Stomach (tissue), 8 donors: ENCODE measurements at regions not wholly inside any gene's neighbourhood (a gene's known extent, or its start where the extent isn't known, plus 50 kb on each side); places are given as distances from the start of the nearest gene placed in this dataset.
"Not testable (repeated sequence)": the region's sequence is repeated elsewhere in the genome, so short reads cannot be mapped to it uniquely, and the experiment has no call there.

Experiments used
- DNase-seq, 2 donors: peaks; one replicate each; pipeline versions ENCODE4 v3.0.0 to v3.0.0-alpha.2; 2013 to 2019
- H3K27ac ChIP-seq, 5 donors: fragments of 200-600 bp in 4 of 5; sonication (generic) in 4 of 5; one replicate each; pipeline ENCODE4 v1.5.1; 2013 to 2019; ENCODE audit warnings: mild to moderate bottlenecking in 1 of 5, moderate library complexity in 1 of 5
- H3K27me3 ChIP-seq, 3 donors: fragments of 200-600 bp; sonication (generic); one replicate each; pipeline ENCODE4 v1.5.1; 2017 to 2019; ENCODE audit warnings: mixed run types in 1 of 3
- H3K36me3 ChIP-seq, 4 donors: fragments of 200-600 bp; sonication (generic); 1 replicate in 3 of 4; 2 replicates in 1 of 4; pipeline ENCODE4 v1.5.1; 2016 to 2019
- H3K4me1 ChIP-seq, 4 donors: fragments of 200-600 bp; sonication (generic); one replicate each; pipeline ENCODE4 v1.5.1; 2016 to 2019
- H3K4me3 ChIP-seq, 4 donors: fragments of 200-600 bp; sonication (generic) in 3 of 4; one replicate each; pipeline ENCODE4 v1.5.1; 2016 to 2019; ENCODE audit warnings: mild to moderate bottlenecking in 1 of 4
- H3K9me3 ChIP-seq, 4 donors: fragments of 200-600 bp; sonication (generic); one replicate each; pipeline ENCODE4 v1.5.1; 2016 to 2019
- CTCF ChIP-seq, 7 experiments: fragments of 450-650 bp in 4 of 7; fragments of 200-600 bp in 3 of 7; sonication (generic) in 3 of 7; IDR thresholded peaks; one replicate each; pipeline ENCODE4 v1.5.1; 2016 to 2019; ENCODE audit warnings: antibody characterized with exemption in 7 of 7, control low read depth in 2 of 7, mild to moderate bottlenecking in 1 of 7
- EP300 ChIP-seq: sonication (generic); formaldehyde crosslinking; IDR thresholded peaks from one replicate; pipeline ENCODE4 v1.6.1; 2017; ENCODE audit warnings: antibody characterized with exemption
- POLR2A ChIP-seq, 4 donors: fragments of 450-650 bp; IDR thresholded peaks; one replicate each; pipeline ENCODE4 v1.6.1; 2016; ENCODE audit warnings: antibody characterized with exemption in 4 of 4, control low read depth in 2 of 4, mild to moderate bottlenecking in 1 of 4, moderate library complexity in 1 of 4
- POLR2AphosphoS5 ChIP-seq, 3 donors: sonication (generic); formaldehyde crosslinking; IDR thresholded peaks; one replicate each; pipeline ENCODE4 v1.6.1; 2016; ENCODE audit warnings: antibody characterized with exemption in 3 of 3
- WGBS, 5 donors: extraction: QIAGEN DNeasy Blood & Tissue Kit in 3 of 5; methylation state at CpG; one replicate each; pipeline versions ENCODE4 v1.1.5 to v1.1.7; 2013 to 2018; 5-methylcytosine and 5-hydroxymethylcytosine counted together
- intact Hi-C: fragments of 100-400 bp; cut with DNase I; formaldehyde crosslinking; loops from one replicate; pipeline ENCODE4 v1.15.1; 2023; ENCODE audit warnings: low total_unique reads
- donor health status: healthy with polysubstance abuse.
- donor health status: Bipolar disorder and iron deficiency.
- donor health status: healthy.

- no peaks in the 10 kb centered on the region for H3K36me3 ChIP-seq
- peaks cover 0 to 10% (median 6%) of the 10 kb centered on the region in 4 donors for H3K9me3 ChIP-seq
- 49 to 64% (median 56%) methylated on average over 3 of the region's 3 CpGs for WGBS, 5 donors
- no peak overlapping the region for H3K4me3 ChIP-seq
- no peak for TF ChIP-seq POLR2AphosphoS5 (IDR thresholded peaks at IDR 0.05)
- no peak for TF ChIP-seq EP300
- TF ChIP-seq CTCF (IDR thresholded peaks at IDR 0.05) = no peak
- no peak for TF ChIP-seq POLR2A (IDR thresholded peaks at IDR 0.05)
- intact Hi-C loops = no loop called here
- no peaks in the 10 kb centered on the region for H3K4me1 ChIP-seq
- H3K27me3 ChIP-seq = no peaks in the 10 kb centered on the region
- no peak overlapping the region for H3K27ac ChIP-seq
- DNase-seq = no peak
Observed at GRCh38 chr13:97761796-97762540, 191.5 kb upstream of the IPO5 start.

- no peak overlapping the region for H3K27ac ChIP-seq
- intact Hi-C loops = no loop called here
- no peaks in the 10 kb centered on the region for H3K27me3 ChIP-seq
- TF ChIP-seq POLR2AphosphoS5 (IDR thresholded peaks at IDR 0.05) (no peak), POLR2A (IDR thresholded peaks at IDR 0.05) (no peak), EP300 (no peak), CTCF (IDR thresholded peaks at IDR 0.05) (no peak)
- 45 to 58% (median 52%) methylated on average over 1 of the region's 1 CpG for WGBS, 5 donors
- H3K9me3 ChIP-seq = peaks cover 0 to 10% (median 6%) of the 10 kb centered on the region in 4 donors
- no peak for DNase-seq
- no peaks in the 10 kb centered on the region for H3K36me3 ChIP-seq
- H3K4me1 ChIP-seq = no peaks in the 10 kb centered on the region
- H3K4me3 ChIP-seq = no peak overlapping the region
Observed at GRCh38 chr13:97766749-97767148, 186.7 kb upstream of the IPO5 start.

GRCh38 chr13:97768134-97768533 lies 185.3 kb upstream of the IPO5 start:
- 56 to 64% (median 62%) methylated on average over 3 of the region's 3 CpGs for WGBS, 5 donors
- no peaks in the 10 kb centered on the region for H3K27me3 ChIP-seq
- no peak overlapping the region for H3K27ac ChIP-seq
- TF ChIP-seq EP300 = no peak
- TF ChIP-seq POLR2A (IDR thresholded peaks at IDR 0.05) = no peak
- TF ChIP-seq POLR2AphosphoS5 (IDR thresholded peaks at IDR 0.05) = no peak
- TF ChIP-seq CTCF (IDR thresholded peaks at IDR 0.05) = no peak
- H3K4me1 ChIP-seq = no peaks in the 10 kb centered on the region
- DNase-seq = no peak
- H3K36me3 ChIP-seq = no peaks in the 10 kb centered on the region
- H3K9me3 ChIP-seq = peaks cover 0 to 2% (median 0%) of the 10 kb centered on the region in 4 donors
- intact Hi-C loops = no loop called here
- H3K4me3 ChIP-seq = no peak overlapping the region

GRCh38 chr13:97770231-97770630 lies 183.2 kb upstream of the IPO5 start:
- DNase-seq, H3K4me3 ChIP-seq, H3K27ac ChIP-seq, H3K9me3 ChIP-seq, H3K27me3 ChIP-seq, intact Hi-C loops, H3K4me1 ChIP-seq, H3K36me3 ChIP-seq: not testable (repeated sequence)
- 87 to 95% (median 92%) methylated on average over 3 to 5 of the region's 5 CpGs for WGBS, 5 donors

- H3K9me3 ChIP-seq, intact Hi-C loops, H3K27ac ChIP-seq, H3K27me3 ChIP-seq, DNase-seq, H3K4me3 ChIP-seq, H3K36me3 ChIP-seq, H3K4me1 ChIP-seq: not testable (repeated sequence)
Observed at GRCh38 chr13:97772466-97772865, 181.0 kb upstream of the IPO5 start.

GRCh38 chr13:97774391-97775100 lies 178.9 kb upstream of the IPO5 start:
- 83 to 87% (median 84%) methylated on average over 33 to 34 of the region's 34 CpGs for WGBS, 5 donors
- H3K27ac ChIP-seq, H3K4me1 ChIP-seq, H3K36me3 ChIP-seq, DNase-seq, H3K27me3 ChIP-seq, H3K4me3 ChIP-seq, H3K9me3 ChIP-seq, intact Hi-C loops: not testable (repeated sequence)
